ENCODE measurements at regions not wholly inside any gene's neighbourhood (a gene's known extent, or its start where the extent isn't known, plus 50 kb on each side); places are given as distances from the start of the nearest gene placed in this dataset.

DNA sequence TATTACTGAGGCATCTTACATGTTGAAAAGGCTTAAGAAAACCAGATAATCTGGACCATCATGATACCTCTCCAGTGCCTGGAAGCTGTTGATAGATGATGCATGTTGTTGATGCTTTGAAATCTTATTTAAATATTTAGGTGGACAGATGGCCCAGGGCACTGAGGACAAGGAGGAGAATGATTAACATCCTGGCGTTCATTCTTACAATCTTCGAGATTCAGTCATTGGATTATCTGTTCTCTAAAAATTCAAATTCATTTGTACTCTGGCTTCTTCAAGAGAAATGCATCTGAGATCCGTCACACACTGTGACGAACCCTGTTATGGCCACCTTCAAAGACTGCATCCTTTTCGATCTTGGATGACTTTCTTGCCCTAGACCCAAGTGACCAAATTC is 121.3 kb upstream of the IGF1 start:
- in situ Hi-C loops (cut with MboI; ENCODE audit: low sequenced_read_pairs), result no loop called here

DNA sequence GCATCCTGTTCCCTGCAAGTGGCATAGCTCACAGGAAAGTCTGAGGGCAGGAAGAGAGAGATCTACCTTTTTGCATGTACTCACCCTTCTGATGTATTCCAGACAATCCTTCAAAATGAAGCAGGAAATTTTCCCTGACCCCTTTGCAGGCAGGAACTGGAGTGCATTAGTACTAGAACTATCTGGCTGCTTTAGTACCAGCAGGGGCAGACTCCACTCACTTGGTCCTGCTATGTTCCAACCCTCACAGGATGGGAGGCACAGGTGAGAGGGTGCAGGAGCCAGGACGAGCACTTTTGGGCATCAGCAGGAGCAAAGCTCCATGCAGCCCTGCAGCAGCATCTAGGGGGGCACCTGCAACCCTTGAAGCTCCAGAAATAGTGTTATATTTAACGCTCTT is 116.3 kb upstream of the IGF1 start:
- in situ Hi-C loops (cut with MboI; ENCODE audit: low sequenced_read_pairs), result no loop called here

DNA sequence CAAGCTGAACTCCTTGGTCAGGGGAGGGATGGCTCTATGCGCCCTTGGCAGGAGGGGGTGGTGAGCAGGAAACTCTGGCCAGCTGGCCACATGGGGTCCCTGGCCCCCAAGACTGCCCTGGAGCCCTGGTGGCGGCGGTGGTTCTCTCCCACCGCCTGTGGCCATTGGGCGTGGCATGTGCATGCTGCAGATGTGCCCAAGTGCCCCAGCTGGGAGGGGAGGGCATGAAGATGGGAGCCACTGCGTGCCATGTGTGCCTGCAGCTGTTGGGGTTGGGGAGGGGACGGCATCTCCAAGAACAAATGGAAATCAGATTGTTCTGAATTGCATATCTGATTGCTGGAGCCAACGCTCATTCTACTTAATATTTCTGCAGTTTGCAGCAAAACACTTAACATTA is 115.7 kb upstream of the IGF1 start:
- in situ Hi-C loops (cut with MboI; ENCODE audit: low sequenced_read_pairs), result no loop called here

DNA sequence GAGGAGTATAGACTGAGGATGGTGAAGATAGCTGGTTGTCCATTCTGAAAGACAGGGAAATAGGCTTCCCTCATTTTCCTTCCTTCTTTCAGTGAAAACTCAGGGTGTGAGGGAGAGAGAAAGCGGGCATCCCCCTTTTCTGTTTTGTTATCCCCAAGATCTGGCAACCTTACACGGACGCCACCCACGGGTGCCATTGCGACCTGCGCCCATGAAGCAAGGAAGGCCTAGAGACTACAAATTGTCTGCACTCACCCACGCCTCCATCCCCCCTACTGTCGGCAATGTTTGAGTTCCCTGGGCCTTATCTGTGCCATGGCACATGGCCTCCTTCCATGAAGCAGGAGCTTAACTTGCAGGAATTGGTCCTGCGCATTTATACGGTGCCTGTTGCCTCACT is 115.0 kb upstream of the IGF1 start:
- in situ Hi-C loops (cut with MboI; ENCODE audit: low sequenced_read_pairs), result no loop called here

DNA sequence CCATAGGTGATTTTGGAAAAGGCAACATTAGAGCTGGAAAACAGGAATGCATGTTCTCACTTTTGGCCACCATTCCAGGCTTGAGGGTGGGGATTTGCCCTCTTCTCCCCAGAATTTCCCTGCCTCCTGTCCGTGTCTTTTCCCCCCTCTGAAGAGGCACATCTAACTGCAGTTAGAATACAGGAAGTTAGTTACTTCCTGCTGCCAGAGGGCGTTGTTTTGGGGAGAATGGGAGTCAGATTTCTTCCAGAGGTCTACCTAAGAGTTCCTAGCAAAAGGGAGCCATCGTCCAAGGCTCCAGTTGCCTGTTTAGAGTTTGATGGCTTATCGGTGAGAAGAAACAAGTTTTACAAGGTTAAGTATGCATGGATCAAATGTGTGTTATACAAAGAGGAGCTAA is 112.8 kb upstream of the IGF1 start:
- in situ Hi-C loops (cut with MboI; ENCODE audit: low sequenced_read_pairs), result no loop called here

DNA sequence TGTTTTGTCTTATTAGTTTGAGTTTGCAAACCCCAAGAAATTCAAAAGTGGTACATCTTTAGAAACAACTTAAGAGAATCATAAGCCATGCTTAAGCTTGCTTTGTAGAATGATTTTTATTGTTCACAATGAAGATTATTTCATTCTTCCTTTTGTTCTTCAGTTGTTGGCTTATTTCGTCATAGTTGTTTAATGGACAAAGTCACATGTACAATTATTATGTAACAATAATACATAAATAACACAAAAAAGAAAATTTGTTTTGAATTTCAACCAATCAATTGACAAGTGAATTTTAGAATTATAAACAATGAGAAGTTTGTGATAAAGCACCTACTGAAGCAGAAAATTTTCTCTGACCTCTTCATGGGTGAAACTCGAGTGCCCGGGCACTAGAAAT is 111.8 kb upstream of the IGF1 start:
- in situ Hi-C loops (cut with MboI; ENCODE audit: low sequenced_read_pairs), result no loop called here

DNA sequence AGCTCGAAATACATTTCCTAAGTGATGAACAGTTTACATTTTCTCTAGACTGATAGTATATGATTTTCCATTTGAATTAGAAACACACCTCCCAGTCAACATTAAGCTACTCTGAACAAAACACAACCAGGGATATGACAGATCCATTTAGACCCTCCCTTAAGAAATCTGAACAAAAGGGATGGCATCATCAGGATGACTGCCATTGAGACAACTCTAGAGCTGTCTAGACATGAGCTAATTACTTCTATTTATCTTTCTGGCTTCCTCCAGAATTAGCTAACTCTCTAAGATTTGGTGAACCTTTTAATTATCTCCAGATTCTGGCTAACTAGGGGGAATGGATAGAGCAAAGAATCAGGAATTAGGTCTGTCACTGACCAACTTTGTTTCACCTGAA is 92.9 kb upstream of the IGF1 start:
- in situ Hi-C loops (cut with MboI; ENCODE audit: low sequenced_read_pairs), result no loop called here

DNA sequence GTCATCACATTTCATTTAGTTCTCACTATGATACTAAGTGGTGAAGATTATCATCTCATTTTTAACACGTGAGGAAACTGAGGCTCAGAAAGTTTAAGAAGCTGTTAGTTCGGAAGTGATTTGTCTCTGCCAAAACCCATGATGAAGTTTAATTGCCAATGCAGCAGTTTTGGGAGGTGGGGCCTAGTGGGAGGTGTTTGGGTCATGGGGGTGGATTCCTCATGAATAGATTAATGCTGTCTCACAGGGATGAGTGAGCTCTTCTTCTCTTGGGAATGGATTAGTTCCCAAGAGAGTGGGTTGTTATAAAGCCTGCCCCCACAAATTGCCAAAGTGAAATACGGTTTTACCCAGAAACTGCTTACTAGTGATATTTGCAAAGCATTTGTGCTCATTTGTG is 91.5 kb upstream of the IGF1 start:
- in situ Hi-C loops (cut with MboI; ENCODE audit: low sequenced_read_pairs), result no loop called here

DNA sequence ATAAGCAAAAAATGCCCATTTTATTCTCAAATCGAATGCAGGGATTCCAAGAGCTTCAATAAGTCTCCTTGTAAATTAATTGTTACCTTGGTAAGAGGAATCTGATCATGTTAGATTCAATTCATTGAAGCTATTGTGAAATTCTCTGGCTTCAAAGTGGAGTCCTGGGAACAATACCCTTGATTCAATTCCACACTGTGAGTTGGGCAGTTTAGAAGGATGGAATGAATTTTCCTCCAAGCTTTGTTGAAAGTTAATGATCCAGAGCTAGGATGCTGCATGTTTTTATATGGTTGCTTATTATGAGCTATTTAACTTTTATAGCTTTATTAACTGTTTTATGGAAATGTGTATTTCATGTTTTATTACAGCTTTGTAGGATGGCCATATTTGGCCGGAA is 89.9 kb upstream of the IGF1 start:
- in situ Hi-C loops (cut with MboI; ENCODE audit: low sequenced_read_pairs), result no loop called here

DNA sequence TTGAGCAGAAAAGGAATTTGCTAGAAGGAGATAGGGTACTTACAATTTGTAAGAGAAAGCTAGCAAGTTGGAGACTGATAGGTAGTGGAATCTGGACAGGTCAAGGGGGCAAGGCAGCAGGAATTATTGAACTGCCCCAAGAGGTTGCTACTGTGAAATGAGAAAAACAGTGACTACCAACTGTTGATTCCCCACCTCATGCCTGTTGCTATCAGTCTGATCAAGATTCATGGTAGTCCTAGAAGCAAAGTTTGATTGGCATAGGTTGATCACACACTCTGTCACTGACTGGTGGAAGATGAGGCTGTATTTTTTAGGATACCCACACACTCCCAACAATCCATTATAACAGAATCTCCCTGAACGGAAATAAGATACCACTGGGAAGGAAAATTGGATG is 89.4 kb upstream of the IGF1 start:
- in situ Hi-C loops (cut with MboI; ENCODE audit: low sequenced_read_pairs), result no loop called here

DNA sequence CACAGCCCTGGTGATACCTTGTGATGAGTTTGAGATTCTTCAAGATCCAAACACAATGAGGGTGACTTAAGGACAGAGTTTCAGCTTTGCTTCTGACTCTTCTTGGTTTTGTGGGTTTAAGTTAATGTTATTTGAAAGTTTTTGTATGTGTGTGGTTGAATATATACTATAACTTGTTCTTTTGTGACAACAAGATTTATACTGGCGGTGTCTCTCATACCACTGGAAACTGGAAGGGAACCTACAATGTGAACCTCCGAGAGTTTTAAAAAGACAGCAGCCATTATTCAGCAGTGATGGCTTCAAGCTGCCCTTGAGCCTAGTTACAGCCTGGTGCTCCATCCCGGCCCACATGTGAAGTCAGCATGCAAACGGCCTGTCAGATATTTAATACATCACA is 87.9 kb upstream of the IGF1 start:
- in situ Hi-C loops (cut with MboI; ENCODE audit: low sequenced_read_pairs), result no loop called here

DNA sequence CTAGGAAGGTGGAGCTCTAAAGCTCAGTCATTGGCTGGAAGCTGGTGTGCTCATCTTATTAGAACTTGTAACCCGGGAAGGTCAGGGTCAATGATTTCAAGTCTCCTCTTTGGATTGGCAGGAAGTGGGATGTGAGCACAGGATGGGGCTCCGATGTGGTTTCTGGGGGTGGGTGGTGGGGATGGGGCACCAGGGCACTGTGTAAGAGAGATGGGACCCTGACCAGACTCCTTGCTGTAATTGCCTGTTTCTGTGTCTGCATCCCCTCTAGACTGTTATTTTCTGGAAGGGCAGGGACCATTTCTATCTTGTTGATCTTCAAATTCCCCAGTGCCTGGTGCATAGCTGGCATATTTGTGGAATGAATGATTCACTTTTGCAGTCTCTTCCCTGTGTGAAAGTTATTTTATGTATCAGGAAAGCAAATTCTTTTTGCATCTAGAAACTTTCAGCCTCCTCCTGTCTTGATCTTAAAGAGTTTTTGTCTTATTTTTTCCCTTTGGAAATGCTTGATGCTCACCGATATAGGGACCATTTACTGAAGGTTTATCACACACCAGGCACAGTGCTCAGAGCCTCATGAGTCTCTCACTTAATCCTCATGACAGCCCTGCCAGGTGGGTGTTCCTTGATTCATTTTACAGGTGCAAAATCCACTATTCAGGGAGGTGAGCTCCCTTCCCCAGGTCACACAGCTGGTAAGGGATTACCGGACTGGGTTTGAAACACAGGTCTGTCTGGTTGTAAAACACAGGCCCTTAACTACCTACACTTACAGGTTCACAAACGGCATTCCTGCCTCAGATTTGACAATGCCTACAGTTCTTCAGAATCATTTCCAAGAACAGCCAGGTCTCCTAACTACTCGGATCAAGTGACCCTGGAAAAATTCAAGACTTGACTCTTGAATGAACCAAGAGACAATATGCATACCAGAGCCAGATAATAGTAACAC is 86.9 kb upstream of the IGF1 start:
- in situ Hi-C loops (cut with MboI; ENCODE audit: low sequenced_read_pairs), result no loop called here

DNA sequence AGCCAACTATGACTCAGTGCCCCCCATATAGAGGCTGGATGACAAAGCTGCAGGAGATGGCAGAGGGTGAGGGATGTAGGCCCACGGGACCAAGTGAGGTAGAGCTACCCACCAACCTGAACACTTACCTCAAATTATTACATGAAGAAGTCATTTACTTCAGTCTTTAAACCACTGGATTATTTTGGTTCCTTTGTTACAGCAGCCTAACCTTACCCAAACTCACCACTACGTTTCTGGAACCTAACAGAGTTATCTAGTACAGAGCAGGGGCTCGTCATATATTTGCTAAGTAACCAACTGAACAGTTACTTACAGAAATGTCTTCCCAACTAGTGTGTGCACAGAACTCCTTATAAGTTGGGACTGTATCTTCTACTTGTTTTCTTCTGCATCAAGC is 85.2 kb upstream of the IGF1 start:
- in situ Hi-C loops (cut with MboI; ENCODE audit: low sequenced_read_pairs), result no loop called here

DNA sequence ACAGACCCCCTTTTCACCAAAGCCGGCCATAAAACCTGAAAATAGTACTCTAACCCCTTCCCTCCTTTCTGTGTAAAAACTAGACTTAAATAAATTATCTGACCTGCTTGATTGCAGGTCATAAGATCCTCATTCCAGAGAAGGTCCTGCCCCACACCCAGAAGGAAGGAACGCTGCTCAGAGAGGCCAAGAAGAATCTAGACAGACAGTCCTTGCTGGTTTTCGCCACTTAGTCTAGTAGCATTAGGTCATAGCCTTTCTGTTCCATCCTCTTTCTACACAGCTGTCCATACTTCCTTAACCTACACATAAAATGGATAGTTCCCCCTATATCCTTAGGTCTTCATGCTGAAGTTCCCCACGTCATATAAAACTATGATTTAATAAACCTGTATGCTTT is 83.7 kb upstream of the IGF1 start:
- in situ Hi-C loops (cut with MboI; ENCODE audit: low sequenced_read_pairs), result no loop called here

DNA sequence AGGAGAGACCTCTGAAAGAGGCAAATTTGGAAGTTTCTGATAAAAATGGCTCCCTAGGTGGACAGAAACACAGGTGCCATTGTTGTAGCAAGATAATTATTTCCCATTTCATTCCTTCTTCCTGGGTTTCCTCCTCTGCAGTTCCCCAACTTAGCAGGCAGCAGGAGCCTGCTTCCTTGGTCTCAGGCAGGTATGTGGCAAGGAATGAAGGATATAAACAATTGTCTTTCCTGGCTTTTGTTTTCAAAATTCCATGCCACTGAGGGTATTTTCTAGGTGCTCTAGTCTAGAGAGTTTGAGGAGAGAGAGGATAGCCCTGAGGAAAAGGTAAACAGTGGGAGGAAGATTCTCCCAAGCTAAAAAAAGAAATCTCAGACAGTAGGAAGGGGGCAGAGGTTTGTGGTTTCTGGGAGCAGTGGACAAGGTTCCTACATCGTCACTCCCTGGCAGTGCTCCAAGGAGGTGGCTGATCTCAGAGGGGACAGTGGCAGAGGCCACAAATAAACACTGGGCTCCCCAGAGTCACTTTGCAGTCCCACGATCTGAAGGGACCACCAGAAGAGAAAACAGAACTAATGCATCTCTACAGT is 82.6 kb upstream of the IGF1 start:
- in situ Hi-C loops (cut with MboI; ENCODE audit: low sequenced_read_pairs), result no loop called here

DNA sequence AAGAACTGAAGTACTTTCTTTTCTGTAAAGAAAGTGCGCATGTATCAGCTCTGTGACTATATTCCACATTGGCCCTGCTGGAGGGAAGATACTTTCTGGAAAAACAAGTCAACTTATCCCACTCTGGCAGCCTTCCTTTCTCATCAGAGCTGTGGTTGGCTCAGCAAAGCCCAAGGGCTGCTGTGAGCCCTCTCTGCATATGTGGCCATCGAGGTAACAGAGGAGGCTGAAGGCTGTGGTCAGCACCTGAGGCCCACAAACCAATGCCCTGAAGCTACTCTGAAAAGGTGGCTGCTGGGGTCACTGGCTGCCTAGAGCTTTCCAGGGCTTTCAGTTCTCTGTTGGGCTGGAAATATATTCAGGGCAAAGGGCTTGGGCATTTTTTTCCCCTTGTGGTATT is 70.8 kb upstream of the IGF1 start:
- in situ Hi-C loops (cut with MboI; ENCODE audit: low sequenced_read_pairs), result no loop called here

DNA sequence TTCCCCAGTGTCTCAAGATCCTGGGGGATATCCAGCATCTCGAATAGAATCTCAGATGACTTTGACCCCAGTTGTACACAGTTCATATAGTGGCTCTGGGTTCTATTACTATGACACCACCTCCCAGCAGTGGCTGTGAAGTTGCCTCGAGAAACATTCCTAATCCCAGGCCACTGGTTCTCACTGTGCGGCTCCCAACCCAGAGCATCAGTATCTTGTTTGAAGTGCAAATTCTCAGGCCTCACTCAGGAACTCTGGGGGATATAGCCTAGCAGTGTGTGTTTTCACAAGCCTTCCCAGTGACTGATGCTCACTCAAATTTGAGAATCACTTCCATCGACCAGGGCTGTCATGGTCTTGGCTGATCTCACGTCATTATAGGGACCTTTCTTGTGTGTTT is 69.3 kb upstream of the IGF1 start:
- in situ Hi-C loops (cut with MboI; ENCODE audit: low sequenced_read_pairs), result no loop called here

DNA sequence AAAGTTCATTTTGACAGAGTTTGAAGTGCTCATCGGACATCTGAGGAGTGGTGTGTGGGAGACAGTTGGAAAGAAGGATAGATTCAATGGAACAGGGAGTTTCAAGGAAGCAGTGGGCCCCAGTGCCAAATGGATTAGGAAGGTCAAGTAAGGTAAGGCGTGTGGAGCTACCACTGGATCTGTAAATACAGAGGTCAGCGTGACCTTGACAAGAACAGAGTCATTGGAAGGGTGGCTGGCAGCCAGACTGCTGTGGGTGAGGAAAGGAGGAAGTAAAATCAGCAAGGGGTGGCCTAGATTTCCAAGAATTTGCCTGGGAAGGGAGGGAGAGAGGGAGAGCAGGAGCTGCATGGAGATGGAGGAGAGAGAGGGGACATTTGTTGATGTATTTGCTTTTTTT is 68.2 kb upstream of the IGF1 start:
- in situ Hi-C loops (cut with MboI; ENCODE audit: low sequenced_read_pairs), result no loop called here

DNA sequence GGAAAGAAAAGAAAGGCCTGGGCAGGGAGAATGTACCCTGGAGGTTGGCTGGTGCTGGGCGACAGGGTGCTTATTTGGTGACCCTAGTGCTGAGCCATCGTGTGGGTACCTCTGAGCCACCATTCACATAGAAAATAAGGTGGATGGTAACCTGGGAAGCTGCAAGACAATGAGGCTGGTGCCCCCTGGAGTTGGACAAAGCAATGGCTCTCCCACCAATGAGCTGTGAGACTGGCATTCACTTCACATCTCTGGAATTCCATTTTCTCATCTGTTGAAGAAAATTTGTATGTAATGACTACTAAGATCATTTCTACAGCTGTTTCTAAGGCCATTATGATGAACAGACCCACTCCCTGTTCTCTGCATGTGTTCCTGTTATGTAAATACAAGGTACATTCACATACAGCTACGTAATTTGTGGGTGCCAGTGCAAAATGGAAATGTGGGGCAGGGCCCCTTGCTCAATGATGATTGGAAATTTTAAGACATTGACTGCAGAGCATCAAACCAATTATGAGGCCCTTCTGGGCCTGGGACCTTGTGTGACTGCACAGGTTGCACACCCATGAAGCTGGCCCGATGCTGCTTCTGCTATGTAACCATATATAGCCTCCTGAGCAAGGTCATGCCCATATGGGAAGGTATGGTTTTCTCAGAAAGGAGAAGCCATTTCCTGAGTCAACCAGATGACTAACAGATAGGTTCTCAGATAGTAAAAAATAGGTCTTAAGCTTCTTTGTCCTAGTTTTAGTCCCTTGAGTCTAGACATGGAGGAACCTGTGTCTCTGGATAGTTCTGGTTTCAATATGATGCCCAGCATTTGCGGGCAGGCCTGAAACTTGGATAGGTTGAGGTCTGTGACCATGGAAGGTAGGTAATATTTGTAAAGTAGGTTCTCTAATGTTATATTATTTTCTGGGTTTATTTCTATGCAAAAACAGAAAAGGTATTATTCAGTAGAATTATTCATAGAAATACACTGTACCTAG is 63.4 kb upstream of the IGF1 start:
- in situ Hi-C loops (cut with MboI; ENCODE audit: low sequenced_read_pairs), result no loop called here

DNA sequence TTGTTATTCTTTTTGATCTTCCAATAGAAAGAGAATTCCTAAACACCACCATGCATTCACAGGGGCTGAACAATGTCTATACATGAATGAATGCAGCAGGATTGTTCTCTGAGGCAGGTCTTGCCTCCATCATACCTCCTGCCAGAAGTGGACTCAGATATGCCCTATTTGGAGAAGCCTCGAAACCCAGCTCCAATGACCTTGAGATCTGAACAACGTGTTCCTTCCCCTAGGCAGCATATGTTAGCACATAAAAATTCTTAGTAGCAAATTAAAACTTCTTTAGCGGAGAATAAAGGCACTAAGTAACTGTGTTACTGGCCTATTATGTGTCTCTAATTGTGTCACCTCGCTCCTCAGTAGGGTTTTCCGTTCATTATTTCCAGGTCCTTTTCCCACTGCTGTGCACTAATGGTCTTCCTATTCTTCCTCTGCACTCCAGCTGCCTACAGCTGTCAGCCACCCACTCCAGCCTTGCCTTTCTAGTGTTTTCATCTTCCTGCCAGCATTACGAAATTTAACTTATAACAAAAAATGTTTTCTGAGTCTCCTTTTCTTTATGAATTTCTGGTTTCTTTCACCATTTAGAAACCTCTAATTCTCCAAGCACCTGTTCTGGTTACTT is 62.6 kb upstream of the IGF1 start:
- in situ Hi-C loops (cut with MboI; ENCODE audit: low sequenced_read_pairs), result no loop called here

DNA sequence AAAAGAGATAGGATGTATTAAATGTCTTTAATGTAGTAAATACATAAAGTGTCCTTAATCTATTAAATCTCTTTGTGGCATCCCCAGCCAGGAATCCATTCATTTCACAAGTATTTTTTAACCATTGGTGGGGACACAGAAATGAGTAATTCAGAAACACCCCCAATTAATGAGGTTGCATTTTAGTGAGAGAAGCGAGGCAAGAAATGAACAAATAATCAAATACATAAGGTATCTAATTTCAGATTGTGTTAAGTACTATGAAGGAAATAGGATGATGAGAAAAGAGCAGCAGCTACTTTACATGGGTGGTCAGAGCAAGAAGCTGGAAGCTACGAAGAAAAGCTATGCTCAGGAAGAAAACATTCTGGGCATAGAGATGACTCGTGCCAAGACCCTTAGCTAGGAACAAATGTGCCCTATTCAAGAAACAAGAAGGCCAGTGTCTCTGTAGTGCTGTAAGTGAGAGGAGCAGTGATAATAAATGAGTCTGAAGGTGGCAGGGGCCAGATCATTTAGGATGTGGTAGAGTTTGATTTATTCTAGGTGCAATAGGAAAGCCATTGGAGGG is 60.5 kb upstream of the IGF1 start:
- in situ Hi-C loops (cut with MboI; ENCODE audit: low sequenced_read_pairs), result no loop called here
